ENCODE measurements at regions not wholly inside any gene's neighbourhood (a gene's known extent, or its start where the extent isn't known, plus 50 kb on each side); places are given as distances from the start of the nearest gene placed in this dataset.

DNA sequence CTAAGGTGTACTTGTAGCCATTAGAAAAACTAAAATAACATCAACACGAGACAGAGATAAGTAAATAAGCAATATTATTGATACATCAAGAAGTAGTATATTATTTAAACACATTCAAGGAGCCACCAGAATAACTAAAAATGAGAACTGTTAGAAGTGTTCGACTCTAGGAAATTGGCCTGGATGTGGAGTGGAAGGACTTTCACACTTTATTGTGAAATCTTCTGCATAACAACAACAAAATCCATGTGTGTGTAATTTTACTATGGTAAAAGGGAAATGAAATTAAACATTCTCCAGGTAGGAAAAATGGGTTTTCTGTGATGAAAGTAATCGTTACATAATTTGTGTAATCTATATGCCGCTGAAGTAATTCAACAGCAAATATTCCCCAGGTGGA, 96.3 kb upstream of the RNF152 start:
- DNase-seq, result no peak

GRCh38 chr18:61988100-61988499, 95.3 kb upstream of the RNF152 start:
- DNase-seq, result no peak

DNA sequence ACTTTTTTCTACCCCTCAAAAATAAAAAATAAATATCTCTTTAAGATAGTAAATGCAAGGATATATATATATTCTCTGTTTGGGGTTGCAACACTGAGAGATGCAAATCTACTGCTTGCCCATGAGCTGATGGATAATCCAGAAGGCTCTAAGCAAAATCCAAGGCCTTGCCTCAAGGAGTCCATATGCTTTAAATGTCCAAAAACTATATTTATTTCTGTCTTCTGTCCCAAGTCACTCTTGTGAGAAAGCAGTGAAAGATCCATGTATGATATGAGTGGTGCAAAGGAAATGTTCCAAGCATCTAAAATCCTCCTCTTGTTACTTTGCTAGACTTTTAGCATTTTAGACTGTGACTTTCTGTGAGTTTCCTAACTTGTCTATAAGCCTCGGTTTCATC, 92.9 kb upstream of the RNF152 start:
- no peak for DNase-seq

DNA sequence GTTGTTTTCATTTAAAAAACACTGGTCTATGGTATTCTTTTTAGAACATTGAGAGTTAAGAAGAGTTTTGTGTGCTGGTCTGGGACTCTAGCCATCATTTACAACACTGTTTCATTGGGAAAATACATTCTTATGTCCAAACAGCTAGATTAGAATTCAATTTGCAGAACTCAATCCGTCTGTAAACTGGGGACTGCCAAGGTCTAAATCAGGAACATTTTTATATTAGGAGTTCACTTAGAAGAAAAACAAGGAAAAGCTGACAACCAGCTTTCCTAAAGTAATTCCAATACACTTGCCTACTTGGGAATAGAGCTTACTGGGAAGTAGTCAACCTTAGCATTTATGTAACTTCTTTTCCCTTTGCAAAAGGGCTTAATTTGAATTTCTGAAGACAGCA, 91.5 kb upstream of the RNF152 start:
- DNase-seq, result no peak

GRCh38 chr18:61982475-61982874, 89.7 kb upstream of the RNF152 start:
- no peak for DNase-seq

GRCh38 chr18:61980355-61980754, 87.5 kb upstream of the RNF152 start:
- no peak for DNase-seq

DNA sequence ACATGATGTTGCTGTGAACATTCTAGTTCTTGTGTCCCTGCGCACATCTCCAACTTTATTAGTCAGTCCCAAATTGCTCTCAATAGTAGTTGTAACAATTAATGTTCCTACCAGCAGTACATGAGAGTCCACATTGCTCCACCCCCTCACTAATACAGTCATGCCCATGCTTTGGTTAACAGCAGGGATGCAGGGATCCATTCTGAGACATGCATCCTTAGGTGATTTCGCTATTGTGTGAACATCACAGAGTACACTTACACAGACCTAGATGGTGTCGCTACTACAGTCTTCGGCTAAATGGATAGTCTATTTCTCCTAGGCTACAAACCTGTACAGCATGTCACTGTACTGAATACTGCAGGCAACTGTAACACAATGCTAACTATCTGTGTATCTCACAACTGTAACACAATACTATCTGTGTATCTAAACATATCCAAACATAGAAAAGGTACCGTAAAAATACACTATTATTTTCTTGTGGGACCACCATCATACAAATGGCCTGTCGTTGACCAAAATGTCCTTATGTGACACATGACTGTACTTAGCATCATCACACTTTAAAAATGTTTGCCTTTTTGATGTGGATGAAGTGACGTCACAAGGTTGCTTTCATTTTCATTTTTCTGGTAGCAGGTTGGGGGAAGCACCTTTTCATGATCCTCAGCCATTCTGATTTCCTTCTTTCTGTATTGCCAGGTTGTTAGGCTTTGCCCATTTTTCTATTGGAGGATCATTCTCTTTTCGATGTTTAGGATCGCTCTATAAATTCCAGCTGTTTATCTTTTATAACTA, 82.9 kb upstream of the RNF152 start:
- peak in 1 of 2 experiments; percentile 31 for DNase-seq

DNA sequence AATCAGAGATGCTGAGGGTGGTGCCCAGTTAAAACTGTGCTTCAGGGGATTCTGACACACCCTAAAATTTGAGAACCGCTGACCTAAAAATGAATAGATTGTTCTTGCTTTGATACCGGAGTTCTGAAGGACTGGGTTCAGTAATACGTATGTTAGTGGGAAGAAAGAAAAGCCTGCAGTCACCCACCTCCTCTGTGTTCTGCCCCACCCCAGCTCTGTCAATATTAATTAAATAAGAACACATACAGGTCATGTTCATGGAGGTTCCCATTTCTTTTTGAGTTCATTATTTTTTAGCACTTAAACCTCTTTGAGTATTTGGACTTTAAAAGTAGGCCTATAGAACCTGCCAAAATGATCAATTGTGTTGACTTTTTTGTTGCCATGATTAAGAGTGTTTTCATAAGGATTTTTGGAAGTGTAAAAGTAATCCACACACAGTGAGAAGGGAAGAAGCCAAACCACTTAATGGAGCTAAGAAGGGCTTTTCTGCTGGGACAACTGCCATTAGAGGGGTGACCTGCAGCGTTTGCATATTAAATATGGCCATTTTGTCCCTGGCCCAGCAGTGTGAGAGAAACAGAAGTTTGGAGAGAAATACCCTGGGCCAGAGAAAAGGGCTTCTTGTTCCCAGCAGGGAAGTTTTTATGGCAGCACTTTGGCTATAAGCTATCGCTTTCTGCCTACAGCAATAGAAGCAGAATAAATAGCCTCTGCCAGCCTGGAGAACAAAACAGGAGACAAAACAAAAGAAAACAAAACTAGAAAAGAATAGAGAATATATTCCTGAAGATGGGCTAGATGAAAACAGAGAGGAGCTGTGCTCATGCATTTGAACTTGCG, 80.7 kb upstream of the RNF152 start:
- no peak for DNase-seq

- DNase-seq, result no peak
Observed at GRCh38 chr18:61972389-61973264, 79.8 kb upstream of the RNF152 start.

DNA sequence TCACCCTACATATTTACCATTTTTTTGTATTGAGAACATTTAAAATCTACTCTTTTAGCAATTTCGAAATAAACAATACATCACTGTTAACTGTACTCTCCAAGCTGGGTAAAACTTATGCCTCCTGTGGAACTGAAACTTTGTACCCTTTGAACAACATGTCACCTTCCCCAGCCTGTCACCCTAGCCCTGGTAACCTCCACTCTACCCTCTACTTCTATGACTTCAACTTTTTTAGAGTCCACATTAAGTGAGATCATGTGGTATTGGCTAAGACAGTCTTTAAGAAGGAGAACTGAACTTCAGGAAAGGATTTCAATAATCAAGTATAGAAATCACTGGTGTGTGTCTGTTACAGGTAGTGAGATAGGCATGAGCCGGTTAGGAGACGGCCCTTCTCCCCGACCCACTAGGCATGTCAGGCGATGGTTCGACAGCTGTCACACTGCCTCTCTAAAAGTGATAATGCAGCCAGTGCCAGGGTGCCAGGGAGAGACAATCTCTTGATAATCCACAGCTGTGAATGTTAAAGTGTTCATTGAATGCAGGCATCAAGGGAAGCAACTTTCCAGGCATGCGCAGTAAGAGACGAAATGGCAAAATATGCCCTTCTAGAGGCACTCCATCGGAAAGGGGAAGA, 74.6 kb upstream of the RNF152 start:
- no peak for DNase-seq

GRCh38 chr18:61965311-61965710, 72.5 kb upstream of the RNF152 start:
- DNase-seq, result no peak

DNA sequence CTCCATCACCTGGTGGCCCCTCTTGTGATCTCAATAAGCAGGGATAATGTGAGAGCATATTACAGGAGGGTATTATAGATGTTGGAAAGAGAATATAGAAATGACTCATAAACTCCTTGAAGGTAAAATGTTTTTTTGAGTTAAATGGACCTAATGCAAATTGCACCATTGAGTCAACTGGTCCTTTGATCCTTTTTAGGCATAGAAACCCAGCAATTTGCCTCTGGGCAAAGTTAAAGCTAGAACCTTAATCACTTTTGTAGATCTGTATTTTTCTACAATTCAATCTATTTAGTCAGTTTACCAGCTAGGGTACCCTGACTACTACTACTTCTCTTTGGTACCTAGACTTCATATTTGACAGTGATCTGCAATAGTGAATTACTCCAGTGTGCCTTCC, 71.8 kb upstream of the RNF152 start:
- no peak for DNase-seq

DNA sequence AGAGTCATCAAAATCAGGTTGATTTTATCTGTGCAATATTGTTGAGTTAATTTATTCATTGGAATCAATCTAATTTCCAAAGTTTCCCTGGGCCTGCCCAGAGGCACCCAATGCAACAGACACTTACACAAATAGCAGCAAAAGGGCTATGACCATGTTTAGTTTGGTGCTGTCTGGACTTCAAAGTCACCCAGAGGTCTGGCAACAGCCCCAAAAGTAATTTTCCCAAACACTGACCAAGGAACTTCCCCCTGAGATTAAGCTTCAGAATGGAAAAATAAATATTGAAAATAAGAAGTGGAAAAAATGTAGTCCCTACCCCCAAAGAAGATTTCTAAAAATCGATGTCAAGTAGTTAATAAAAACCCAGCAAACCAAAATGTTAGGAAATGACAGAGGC, 70.9 kb upstream of the RNF152 start:
- DNase-seq, result no peak

GRCh38 chr18:61957801-61958516, 65.2 kb upstream of the RNF152 start:
- DNase-seq, result no peak

- DNase-seq, result no peak
Observed at GRCh38 chr18:61955644-61956043, 62.8 kb upstream of the RNF152 start.

- no peak for DNase-seq
Observed at GRCh38 chr18:61954096-61954746, 61.4 kb upstream of the RNF152 start.

DNA sequence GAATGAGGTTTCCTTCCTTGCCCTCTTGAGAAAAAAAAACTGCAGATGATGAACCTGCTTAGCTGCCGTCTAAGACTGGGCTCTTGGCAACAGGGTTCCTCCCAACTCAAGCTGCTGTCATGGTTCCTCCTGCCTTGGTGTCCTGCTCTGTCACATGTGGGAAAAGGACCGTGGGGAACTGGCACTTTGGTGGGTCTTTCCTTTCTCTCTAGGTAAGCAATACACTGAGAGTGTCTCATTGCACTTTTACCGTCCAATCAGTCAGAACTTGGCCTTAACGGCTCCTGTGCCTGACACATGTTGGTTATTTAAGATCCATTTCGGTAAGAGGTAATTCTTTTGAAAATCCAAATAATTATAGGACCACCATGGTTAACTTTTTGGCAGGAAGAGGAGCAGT, 60.8 kb upstream of the RNF152 start:
- no peak for DNase-seq

- DNase-seq, result no peak
Observed at GRCh38 chr18:61953161-61953560, 60.4 kb upstream of the RNF152 start.

- no peak for DNase-seq
Observed at GRCh38 chr18:61951396-61951795, 58.6 kb upstream of the RNF152 start.

GRCh38 chr18:61950371-61950770, 57.6 kb upstream of the RNF152 start:
- no peak for DNase-seq

GRCh38 chr18:61949946-61950345, 57.1 kb upstream of the RNF152 start:
- DNase-seq, result no peak

All from stimulated activated CD4-positive, alpha-beta T cell treated with anti-CD3 and anti-CD28 coated beads, Interleukin-4, amount 100 ng/mL, for 4 hours (primary cell).